Activated CD4-positive, CD25-positive, alpha-beta regulatory T cell (primary cell): ENCODE measurements at regions not wholly inside any gene's neighbourhood (a gene's known extent, or its start where the extent isn't known, plus 50 kb on each side); places are given as distances from the start of the nearest gene placed in this dataset.

Experiments used
- DNase-seq, 4 experiments: peaks; one replicate each; lab custom pipeline; 2025; lab: John Stamatoyannopoulos, UW

DNA sequence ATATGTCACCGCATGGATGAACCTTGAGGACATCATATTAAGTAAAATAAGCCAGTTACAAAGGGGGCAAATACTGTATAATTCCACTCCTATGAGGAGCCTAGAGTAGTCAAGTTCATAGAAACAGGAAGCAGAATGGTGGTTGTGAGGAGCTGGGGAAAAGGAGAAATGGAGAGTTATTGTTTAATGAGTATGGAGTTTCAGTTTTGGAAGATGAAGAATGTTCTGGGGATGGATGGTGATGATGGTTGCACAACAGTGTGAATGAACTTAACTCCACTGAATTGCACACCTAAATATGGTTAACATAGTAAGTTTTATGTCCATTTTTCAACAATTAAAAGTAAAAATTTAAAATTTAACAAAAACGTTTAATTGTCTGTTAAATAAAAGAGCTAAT is 220.9 kb upstream of the JUN start:
- no peak for DNase-seq

GRCh38 chr1:59005491-59006288 is 221.8 kb upstream of the JUN start:
- DNase-seq: no peak

GRCh38 chr1:59006289-59006658 is 222.4 kb upstream of the JUN start:
- DNase-seq: no peak

DNA sequence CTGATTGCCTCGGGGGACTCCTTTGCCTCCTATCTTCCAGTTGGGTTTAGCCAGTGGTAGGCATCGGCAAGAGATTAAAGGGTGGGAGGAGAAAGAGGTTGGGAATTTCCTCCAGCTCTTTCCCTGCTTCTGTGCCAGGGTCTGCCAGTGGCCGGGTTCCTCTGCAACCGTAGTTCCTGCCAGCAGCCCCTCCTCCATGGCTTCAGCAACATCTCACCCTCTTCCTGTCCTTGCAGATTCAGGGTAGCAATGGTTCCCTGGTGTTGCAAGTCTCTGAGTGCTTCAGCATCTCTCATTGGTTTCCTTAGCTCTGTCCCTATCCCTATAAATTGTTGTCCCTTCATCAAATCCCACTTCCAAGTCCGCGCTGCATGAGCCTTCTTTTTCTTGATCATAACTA is 223.1 kb upstream of the JUN start:
- DNase-seq: no peak

DNA sequence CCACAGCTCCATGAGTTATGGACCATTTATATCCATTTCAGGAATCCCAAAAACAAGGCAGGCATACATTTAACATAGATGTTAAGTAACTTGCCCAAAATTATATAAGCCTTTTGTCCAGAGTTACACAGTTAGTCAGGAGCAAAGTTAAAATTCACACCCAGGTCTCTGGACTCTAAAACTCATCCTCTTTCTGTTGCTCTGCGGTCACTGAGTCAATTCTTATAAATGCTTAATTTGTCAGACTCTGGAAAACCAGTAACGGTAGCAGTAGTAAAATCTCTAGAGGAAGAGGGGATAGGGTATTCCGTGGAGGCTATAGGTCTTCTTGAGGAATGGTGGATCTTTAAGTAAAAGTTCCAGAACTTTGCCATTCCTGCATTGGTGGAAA is 223.6 kb upstream of the JUN start:
- no peak for DNase-seq

GRCh38 chr1:59007820-59008598 is 224.2 kb upstream of the JUN start:
- no peak for DNase-seq

DNA sequence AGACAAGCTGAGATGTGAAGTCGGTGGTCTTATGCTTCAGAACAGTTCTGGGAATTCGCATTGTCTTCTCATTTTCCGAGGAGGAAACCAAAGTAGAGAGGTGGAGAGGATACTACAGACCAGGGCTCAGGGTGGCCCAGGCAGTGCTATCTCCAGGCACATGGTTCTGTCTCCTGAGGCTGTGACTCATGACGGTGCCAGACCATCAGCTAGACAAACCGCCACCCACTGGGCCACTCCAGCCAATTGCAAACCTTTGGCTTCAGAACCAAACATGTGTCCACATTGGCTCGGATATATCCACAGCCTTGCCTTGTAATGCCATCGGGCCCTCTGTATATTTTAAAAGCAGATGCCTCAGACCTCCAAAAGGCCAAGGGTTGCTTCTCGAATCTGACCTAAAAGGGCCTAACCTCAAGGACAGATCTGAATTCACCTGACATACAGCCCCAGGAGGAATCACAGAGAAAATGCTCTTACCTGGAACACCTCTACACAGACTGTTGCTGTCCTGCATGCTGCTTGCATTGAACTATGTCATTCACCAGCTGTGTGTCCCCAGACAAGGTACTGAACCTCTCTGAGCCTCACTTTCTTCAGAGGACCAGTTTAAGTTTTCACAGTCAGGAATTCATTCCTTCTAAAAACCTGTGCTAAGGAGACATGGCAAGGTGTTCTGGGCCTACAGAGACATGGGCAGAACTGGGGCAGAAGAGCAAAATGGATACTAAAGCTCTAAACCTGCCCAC is 224.9 kb upstream of the JUN start:
- DNase-seq: no peak

DNA sequence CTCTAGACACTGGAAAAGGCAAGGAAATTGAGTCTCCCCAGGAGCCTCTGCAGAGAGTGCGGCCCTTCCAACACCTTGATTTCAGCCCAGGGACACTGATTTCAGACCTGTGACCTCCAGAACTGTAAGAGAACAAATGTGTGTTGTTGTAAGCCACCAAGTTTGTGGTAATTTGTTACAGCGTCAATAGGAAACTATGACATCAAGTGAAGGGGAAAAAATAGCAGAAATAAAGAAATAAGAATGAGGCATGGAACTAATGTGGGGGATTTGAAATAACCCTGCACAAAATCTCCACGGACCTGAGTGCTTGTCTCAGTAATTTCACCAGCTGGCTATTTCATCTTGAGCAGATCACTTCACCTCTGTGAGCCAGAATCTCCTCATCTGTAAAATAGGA is 227.8 kb upstream of the JUN start:
- DNase-seq: no peak

DNA sequence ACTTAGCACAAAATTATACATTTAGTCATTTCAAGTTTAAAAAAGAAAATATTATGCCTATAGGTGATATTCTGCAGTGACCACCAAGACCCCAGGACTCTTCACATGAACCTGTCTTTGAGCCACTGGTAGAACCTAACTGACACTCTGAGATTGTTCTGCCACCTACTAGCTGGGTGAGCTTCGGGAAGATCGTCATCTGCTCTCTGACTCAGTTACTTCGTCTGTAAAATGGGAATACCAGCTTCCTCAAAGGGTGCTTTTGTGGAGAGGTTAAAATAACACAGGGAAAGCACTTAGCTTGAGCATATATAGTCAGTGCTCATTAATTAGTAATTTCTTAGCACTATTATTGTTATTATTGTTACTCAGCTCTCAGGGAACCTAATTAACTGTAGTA is 228.5 kb upstream of the JUN start:
- no peak for DNase-seq

GRCh38 chr1:59013276-59013927 is 229.6 kb upstream of the JUN start:
- DNase-seq: no peak

DNA sequence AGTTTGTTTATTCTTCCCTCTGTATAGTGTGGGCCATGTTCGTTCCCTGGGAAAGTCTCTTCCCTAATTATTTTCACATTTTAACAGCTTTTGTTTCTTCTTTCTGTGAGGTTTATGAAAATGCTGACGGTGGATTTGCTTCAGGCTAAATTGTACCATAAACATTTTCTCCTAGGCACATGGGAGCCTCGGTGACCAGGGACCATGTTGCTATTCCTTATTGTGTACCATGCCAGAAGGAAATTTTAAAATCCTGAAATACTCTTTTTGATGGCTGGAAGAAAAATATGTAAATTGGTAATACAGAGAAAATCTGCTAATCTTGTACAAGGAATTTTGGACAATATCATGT is 230.1 kb upstream of the JUN start:
- DNase-seq: no peak

- no peak for DNase-seq
These were observed 231.0 kb upstream of the JUN start for GRCh38 chr1:59014827-59015226.

- no peak for DNase-seq
These were observed 231.9 kb upstream of the JUN start for GRCh38 chr1:59015708-59016107.

DNA sequence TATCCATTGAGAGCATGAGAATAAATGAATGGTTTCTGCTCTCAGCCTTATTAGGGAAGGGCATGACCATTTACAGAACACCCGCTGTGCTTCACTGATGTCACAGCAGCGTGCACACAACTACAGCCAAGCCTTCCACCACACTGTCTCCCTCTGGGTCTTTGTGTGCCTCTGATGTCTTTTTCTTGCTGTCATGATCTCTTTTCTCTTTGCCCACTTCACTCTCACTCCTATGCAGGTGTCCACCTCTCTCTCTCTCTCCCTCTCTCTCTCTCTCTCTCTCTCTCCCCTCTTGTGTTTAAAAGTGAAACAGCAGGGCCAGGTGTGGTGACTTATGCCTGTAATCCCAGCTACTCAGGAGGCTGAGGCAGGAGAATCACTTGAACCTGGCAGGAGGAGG is 232.5 kb upstream of the JUN start:
- DNase-seq: no peak

DNA sequence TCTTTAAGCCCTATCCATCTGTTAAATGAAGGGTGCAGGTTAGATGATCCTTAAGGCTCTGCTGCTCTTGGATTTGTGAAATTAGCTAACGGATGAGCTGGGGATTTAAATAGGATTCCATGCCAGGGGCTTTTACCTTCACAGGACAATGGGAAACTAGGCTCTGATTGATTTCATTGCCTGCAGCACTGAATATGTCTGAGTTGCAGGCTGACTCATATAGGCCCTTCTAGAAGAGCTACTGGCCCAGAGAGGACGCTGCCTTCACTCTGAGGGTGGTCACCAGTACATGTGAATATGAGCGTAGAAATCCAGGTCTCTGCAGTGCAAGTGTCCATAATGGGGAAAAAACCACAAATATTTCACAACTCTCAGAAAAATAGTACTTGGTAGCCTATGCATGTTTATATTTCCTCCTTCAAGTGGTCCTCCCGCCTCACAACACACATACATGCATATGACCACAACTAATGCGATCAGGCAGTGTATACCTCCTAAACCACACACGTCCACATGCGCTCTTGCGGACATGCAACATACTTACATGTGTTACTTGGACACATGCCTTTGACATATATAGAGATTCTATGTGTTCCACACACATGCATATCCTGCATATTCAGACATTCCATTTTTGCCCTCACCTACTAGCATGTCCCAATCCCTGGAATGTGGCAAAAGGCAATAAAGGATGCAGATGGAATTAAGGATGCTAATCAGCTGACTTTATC is 233.8 kb upstream of the JUN start:
- no peak for DNase-seq

GRCh38 chr1:59018446-59018845 is 234.6 kb upstream of the JUN start:
- no peak for DNase-seq

GRCh38 chr1:59018860-59019259 is 235.0 kb upstream of the JUN start:
- DNase-seq: no peak

- peak; percentile 3 to 16 (median 6) for DNase-seq
These were observed 236.5 kb upstream of the JUN start for GRCh38 chr1:59020151-59020997.

DNA sequence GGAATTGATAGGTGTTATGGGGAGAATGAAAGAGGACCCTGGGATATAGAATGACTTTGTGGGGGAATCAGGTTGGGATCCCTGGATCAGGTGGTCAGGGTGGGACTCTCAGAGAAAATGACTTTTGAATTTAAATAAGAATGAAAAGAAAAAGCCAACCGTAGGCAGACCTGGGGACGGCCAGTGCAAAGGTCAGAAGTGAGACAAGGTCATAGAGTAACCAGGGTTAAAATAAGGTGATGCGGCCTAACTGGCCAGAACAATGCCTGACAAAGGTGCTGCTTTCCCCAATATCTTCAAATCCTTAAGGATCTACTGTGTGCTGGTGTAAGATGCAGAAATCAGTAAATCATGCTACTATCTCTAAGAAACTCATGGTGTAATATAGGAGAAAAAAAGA is 238.4 kb upstream of the JUN start:
- no peak for DNase-seq

- DNase-seq: no peak
These were observed 239.0 kb upstream of the JUN start for GRCh38 chr1:59022799-59023198.

GRCh38 chr1:59025201-59025600 is 241.4 kb upstream of the JUN start:
- DNase-seq: no peak
